ENCODE measurements at regions not wholly inside any gene's neighbourhood (a gene's known extent, or its start where the extent isn't known, plus 50 kb on each side); places are given as distances from the start of the nearest gene placed in this dataset.

DNA sequence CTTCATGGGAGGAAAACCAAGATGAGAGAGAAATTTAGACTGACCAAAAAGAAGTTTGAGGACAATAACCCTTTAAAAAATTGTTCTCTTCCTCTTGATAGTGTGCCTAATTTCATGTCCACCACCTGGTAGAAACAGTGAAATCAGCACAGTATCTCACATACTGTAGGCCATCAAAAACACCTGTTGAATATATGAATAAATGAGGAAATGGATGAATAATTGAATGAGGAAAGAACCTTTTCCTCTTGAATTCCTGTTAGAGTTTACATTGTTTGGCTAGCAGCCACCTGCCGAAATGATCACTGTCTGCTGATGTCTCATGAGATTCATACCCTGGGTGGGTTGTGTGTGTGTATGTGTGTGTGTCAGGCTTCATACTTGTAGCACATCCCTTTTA lies 198.7 kb upstream of the PBX1 start:
- TF ChIP-seq, protein P1, sequence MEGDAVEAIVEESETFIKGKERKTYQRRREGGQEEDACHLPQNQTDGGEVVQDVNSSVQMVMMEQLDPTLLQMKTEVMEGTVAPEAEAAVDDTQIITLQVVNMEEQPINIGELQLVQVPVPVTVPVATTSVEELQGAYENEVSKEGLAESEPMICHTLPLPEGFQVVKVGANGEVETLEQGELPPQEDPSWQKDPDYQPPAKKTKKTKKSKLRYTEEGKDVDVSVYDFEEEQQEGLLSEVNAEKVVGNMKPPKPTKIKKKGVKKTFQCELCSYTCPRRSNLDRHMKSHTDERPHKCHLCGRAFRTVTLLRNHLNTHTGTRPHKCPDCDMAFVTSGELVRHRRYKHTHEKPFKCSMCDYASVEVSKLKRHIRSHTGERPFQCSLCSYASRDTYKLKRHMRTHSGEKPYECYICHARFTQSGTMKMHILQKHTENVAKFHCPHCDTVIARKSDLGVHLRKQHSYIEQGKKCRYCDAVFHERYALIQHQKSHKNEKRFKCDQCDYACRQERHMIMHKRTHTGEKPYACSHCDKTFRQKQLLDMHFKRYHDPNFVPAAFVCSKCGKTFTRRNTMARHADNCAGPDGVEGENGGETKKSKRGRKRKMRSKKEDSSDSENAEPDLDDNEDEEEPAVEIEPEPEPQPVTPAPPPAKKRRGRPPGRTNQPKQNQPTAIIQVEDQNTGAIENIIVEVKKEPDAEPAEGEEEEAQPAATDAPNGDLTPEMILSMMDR (IDR thresholded peaks at IDR 0.05): no peak
- TF ChIP-seq POLR2A (IDR thresholded peaks at IDR 0.05) (no peak), POLR2AphosphoS5 (IDR thresholded peaks at IDR 0.05) (no peak)

All from prostate gland (tissue), 2 donors.